Endothelial cell of umbilical vein (primary cell): ENCODE measurements at regions not wholly inside any gene's neighbourhood (a gene's known extent, or its start where the extent isn't known, plus 50 kb on each side); places are given as distances from the start of the nearest gene placed in this dataset.

Source experiments
- CTCF ChIP-seq, 2 donors: IDR thresholded peaks; 1 replicate in 1 of 2; 2 replicates in 1 of 2; pipeline ENCODE4 v1.5.1; 2011; ENCODE audit warnings: low read length in 2 of 2, mild to moderate bottlenecking in 2 of 2, moderate library complexity in 2 of 2, control low read depth in 1 of 2, inconsistent platforms in 1 of 2, low read depth in 1 of 2; ENCODE audit not compliant: insufficient read depth in 1 of 2; ENCODE audit errors: extremely low read depth in 1 of 2
- EZH2 ChIP-seq: IDR thresholded peaks from 2 replicates; pipeline ENCODE4 v1.6.1; 2012; ENCODE audit warnings: borderline replicate concordance, low read depth, mild to moderate bottlenecking, moderate library complexity, low read length, inconsistent platforms; ENCODE audit not compliant: severe bottlenecking
- POLR2A ChIP-seq: IDR thresholded peaks from 2 replicates; pipeline ENCODE4 v1.6.1; 2012; ENCODE audit warnings: low read depth, mild to moderate bottlenecking, control low read depth, low read length

- no peak for TF ChIP-seq CTCF (IDR thresholded peaks at IDR 0.05; ENCODE audit: extremely low read depth in 1 of 2, insufficient read depth in 1 of 2, low read depth in 1 of 2, low read length in 2 of 2)
- TF ChIP-seq POLR2A: no peak
- no peak for TF ChIP-seq EZH2
Measured at GRCh38 chr6:56403745-56404144, 156.4 kb upstream of the COL21A1 start.
